Fibroblast of villous mesenchyme (primary cell): ENCODE measurements at regions not wholly inside any gene's neighbourhood (a gene's known extent, or its start where the extent isn't known, plus 50 kb on each side); places are given as distances from the start of the nearest gene placed in this dataset.
A peak's percentile ranks its signal among the peaks of the same experiment; 100 is the strongest.

Experiments
- DNase-seq: peaks from one replicate; pipeline ENCODE4 v3.0.0-alpha.2; 2010; ENCODE audit warnings: low read depth
- H3K4me3 ChIP-seq: 2 replicates; pipeline ENCODE4 v1.5.1; 2011; ENCODE audit warnings: low read depth, mild to moderate bottlenecking, low read length
- CTCF ChIP-seq: IDR thresholded peaks from 2 replicates; pipeline ENCODE4 v1.5.1; 2012; ENCODE audit warnings: low read depth, mild to moderate bottlenecking, low read length; ENCODE audit not compliant: insufficient read depth

GRCh38 chr5:34570721-34571676 is 85.1 kb upstream of the RAI14 start:
- no peak for TF ChIP-seq CTCF
- peak; percentile 70 for DNase-seq
- H3K4me3 ChIP-seq: no peak overlapping the region

- peak; percentile 38 for DNase-seq
- H3K4me3 ChIP-seq: no peak overlapping the region
- no peak for TF ChIP-seq CTCF
Observed at GRCh38 chr5:34571677-34572041, 84.5 kb upstream of the RAI14 start.

- no peak for TF ChIP-seq CTCF
- no peak for DNase-seq
- H3K4me3 ChIP-seq: no peak overlapping the region
Observed at GRCh38 chr5:34574936-34575467, 81.1 kb upstream of the RAI14 start.

GRCh38 chr5:34576891-34577666 is 79.0 kb upstream of the RAI14 start:
- peak; percentile 5 for TF ChIP-seq CTCF
- peak; percentile 88 for DNase-seq
- H3K4me3 ChIP-seq: no peak overlapping the region

- no peak overlapping the region for H3K4me3 ChIP-seq
- DNase-seq: no peak
- TF ChIP-seq CTCF: no peak
Observed at GRCh38 chr5:34578962-34579361, 77.2 kb upstream of the RAI14 start.

- TF ChIP-seq CTCF: no peak
- DNase-seq: no peak
- H3K4me3 ChIP-seq: no peak overlapping the region
Observed at GRCh38 chr5:34580983-34581382, 75.1 kb upstream of the RAI14 start.
